Frontal cortex (tissue), 3 donors: ENCODE measurements at regions not wholly inside any gene's neighbourhood (a gene's known extent, or its start where the extent isn't known, plus 50 kb on each side); places are given as distances from the start of the nearest gene placed in this dataset.
"Not testable (repeated sequence)": the region's sequence is repeated elsewhere in the genome, so short reads cannot be mapped to it uniquely, and the experiment has no call there.

Experiments
- DNase-seq, 2 donors: peaks; one replicate each; pipeline ENCODE4 v3.0.0; 2012; ENCODE audit warnings: low spot score in 2 of 2
- FAIRE-seq: peaks from 2 replicates; lab custom pipeline; 2012; peaks lifted over from hg19 to GRCh38; lab: Jason Lieb, UNC
- donor health status: control.
- donor health status: control.
- donor health status: control.

- no peak for DNase-seq
- FAIRE-seq: no peak
Observed at GRCh38 chr9:106451223-106451622, 411.7 kb upstream of the ZNF462 start.

DNA sequence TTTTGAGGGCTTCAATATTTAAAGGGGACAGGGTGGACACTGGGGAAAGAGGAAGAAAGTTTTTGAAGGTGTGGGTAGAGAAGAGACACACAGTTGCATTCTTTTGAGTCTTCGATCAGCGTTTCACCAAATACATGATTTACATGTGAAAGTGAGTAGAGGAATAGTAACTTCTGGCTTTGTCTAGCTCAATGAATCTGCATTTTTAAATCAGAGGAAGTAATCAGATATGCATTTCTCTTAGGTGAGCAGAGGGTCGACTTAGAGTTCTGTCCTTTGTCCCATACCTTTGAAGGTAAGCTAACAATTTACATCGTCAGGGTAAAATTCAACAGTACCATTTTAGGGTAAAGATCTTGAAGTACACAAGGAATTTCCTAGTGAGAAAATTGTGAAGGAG is 406.4 kb upstream of the ZNF462 start:
- no peak for DNase-seq
- no peak for FAIRE-seq

- DNase-seq (no peak), FAIRE-seq (no peak)
Observed at GRCh38 chr9:106467113-106467864, 395.7 kb upstream of the ZNF462 start.

DNA sequence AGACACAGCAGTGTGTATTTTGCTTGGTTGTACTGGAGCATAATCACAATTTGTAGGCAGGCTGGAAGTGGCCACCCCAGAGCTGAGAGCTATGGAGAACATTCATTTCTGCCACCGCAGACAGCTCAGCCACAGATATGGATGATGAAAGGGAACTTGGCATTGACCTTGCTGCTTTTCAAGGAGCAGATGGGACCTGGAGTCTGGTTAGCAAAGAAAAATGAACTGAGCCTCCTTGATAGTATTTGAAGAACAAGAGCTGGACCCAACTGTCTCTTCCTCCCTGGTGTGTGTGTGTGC is 395.2 kb upstream of the ZNF462 start:
- FAIRE-seq (no peak), DNase-seq (no peak)

- FAIRE-seq: no peak
Observed at GRCh38 chr9:106468431-106468830, 394.5 kb upstream of the ZNF462 start.

DNA sequence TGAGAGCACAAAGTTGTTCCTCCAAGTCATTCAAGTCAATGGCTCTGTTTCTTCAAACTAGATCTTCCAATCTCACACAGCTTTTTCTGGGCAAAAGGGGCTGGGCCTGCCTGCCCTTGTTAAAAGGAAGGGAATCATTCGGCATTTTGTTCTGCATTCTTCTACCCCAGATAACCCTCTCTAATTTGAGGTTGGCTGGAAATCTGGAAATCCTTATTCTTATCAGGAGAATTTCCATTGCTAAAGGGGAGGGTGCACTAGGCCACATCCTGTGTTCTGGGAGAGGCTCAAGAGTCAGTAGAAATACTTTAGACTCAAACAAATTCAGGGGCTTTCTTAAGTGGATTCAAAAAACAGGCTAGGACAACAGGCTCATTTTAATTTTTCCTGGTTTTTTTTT is 384.7 kb upstream of the ZNF462 start:
- DNase-seq (no peak), FAIRE-seq (no peak)

More at GRCh38 chr9:106468431-106468830, 394.5 kb upstream of the ZNF462 start:
- no peak for DNase-seq

DNA sequence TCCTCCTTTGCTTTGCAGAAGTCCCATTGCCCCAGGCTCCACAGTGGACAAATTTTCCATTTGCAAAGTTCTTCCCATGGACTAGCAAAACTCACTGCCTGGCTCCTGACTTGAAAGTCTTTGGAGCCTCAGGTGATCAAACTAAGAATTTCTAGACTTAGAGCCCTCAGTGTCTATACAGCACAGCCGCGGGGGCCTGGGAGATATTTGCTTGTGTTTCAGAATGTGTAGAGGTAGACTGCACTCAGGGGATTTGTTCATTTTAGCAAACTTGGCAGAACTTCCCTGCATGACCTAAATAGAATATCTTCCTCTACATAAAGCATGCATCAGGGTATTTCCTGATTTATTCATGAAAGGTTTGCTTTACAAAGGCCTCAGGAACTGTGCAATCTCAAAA is 384.2 kb upstream of the ZNF462 start:
- no peak for DNase-seq
- no peak for FAIRE-seq

- FAIRE-seq (no peak), DNase-seq (no peak)
Observed at GRCh38 chr9:106479679-106480078, 383.3 kb upstream of the ZNF462 start.

GRCh38 chr9:106481013-106481609 is 381.9 kb upstream of the ZNF462 start:
- no peak for FAIRE-seq
- DNase-seq: no peak

DNA sequence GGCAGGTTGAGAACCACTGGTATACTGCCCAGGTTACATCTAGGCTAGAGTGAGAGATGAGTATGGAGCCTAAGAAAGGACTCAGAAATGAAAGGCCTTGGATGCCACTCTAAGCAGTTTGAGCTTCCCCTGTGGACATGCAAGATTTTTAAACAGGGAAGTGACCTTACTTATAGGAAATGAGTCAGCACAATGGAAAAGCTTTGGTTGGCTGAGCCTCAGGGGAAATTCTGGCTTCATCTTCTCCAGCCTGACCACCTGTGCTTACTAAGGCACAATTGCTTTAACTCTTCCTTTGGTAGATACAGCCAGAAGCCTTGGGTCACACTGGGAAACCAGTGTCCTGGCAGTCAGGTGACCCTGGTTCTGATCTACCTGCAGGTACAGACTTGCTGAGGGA is 380.2 kb upstream of the ZNF462 start:
- DNase-seq: no peak
- no peak for FAIRE-seq

DNA sequence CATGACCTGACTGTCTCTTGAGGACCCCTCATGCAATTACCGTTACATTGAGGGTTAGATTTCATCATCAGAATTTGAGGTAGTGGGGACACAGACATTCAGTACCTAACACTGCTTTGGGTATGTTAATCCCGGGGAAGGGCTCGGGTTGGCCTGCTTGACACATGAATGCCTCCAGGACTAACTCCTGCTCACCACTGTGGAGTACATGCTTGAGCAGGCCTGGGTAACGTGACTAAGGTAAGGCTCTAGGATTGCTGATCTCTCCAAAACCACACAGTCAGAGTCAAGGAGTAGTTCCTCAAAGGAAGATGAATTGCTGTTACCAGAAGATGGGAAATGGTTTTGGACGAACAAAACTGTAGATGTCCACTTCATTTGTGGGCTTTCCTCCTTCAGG is 376.3 kb upstream of the ZNF462 start:
- DNase-seq (no peak), FAIRE-seq (no peak)

- DNase-seq: peak in 1 of 2 donors; percentile 10
Observed at GRCh38 chr9:106487266-106487665, 375.7 kb upstream of the ZNF462 start.

GRCh38 chr9:106492126-106492525 is 370.8 kb upstream of the ZNF462 start:
- not testable (repeated sequence) for FAIRE-seq, DNase-seq

More at GRCh38 chr9:106487266-106487665, 375.7 kb upstream of the ZNF462 start:
- no peak for FAIRE-seq

DNA sequence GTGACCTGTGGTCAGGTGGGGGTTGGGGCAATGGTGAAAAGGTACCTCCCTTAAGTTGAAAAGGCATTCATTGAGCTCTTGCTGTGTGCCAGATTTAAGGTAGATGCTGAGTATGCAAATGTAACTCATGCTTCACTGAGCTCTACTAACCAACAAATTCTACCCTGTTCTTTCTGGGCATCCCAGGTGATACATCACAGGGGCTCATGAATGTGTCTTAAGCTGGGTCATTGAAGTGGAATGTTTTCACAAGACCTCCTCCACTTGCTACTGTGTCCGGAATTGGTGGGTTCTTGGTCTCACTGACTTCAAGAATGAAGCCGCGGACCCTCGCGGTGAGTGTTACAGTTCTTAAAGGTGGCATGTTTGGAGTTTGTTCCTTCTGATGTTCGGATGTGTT is 362.8 kb upstream of the ZNF462 start:
- DNase-seq (no peak), FAIRE-seq (no peak)

GRCh38 chr9:106501210-106501609 is 361.8 kb upstream of the ZNF462 start:
- not testable (repeated sequence) for DNase-seq, FAIRE-seq

DNA sequence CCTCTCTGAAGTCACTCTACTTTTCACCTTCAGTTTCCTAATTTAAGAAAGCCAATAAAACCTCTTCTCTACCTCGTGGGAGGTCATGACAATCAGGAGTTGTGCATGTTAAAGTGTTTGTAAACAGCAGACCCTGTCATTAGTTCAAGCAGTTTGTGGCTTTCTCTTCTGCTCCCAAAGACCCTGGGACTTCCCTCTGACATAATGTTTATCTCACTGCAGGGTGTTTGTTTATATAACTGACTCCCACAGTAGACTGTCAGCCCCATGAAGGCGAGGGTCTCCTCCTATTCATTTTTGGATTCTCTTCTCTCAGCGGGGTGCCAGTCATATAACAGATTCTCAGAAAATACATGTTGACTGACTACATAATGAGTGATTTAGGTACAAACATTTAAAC is 360.0 kb upstream of the ZNF462 start:
- FAIRE-seq (no peak), DNase-seq (no peak)

- DNase-seq (no peak), FAIRE-seq (no peak)
Observed at GRCh38 chr9:106503759-106504158, 359.2 kb upstream of the ZNF462 start.

- DNase-seq: no peak
- no peak for FAIRE-seq
Observed at GRCh38 chr9:106526716-106527204, 336.2 kb upstream of the ZNF462 start.

- FAIRE-seq (no peak), DNase-seq (no peak)
Observed at GRCh38 chr9:106528158-106528557, 334.8 kb upstream of the ZNF462 start.

- FAIRE-seq: no peak
- DNase-seq: no peak
Observed at GRCh38 chr9:106529616-106530015, 333.4 kb upstream of the ZNF462 start.

- FAIRE-seq: no peak
- no peak for DNase-seq
Observed at GRCh38 chr9:106531491-106531890, 331.5 kb upstream of the ZNF462 start.
